Caco-2 (cell line): ENCODE measurements at regions not wholly inside any gene's neighbourhood (a gene's known extent, or its start where the extent isn't known, plus 50 kb on each side); places are given as distances from the start of the nearest gene placed in this dataset.

Experiments
- BruUV-seq: library from RNA; stranded (reverse); fragments of 400-500 nt; replicated peaks from 2 replicates; lab custom pipeline; 2021; lab: Mats Ljungman, UMichigan
- CTCF ChIA-PET: fragments of 300-600 bp; sonication (Branson Sonifier 250); formaldehyde crosslinking; loops from one replicate; lab custom pipeline; 2022; ENCODE audit warnings: antibody characterized with exemption; lab: Charles Lee
- POLR2A ChIA-PET: fragments of 300-600 bp; sonication (Branson Sonifier 250); formaldehyde crosslinking; loops from one replicate; lab custom pipeline; 2022; ENCODE audit warnings: antibody characterized with exemption; lab: Charles Lee
- DNase-seq, 2 experiments: peaks; one replicate each; pipeline versions ENCODE4 v3.0.0 to v3.0.0-alpha.2; 2020 to 2022
- H3K27me3 ChIP-seq: replicated peaks from 2 replicates; pipeline ENCODE4 v1.6.0; 2011; ENCODE audit warnings: low read length; ENCODE audit not compliant: control insufficient read depth, insufficient read depth
- H3K36me3 ChIP-seq: 2 replicates; pipeline ENCODE4 v1.5.1; 2011; ENCODE audit warnings: low read length; ENCODE audit not compliant: control insufficient read depth, insufficient read depth
- H3K4me1 ChIP-seq: fragments of 250-450 bp; sonication (Bioruptor Pico); 2 replicates; pipeline ENCODE4 v1.5.1; 2020; ENCODE audit warnings: mild to moderate bottlenecking
- H3K4me3 ChIP-seq: 2 replicates; pipeline ENCODE4 v1.5.1; 2011; ENCODE audit warnings: low read depth, mild to moderate bottlenecking, control low read depth, low read length
- H3K9me3 ChIP-seq: fragments of 250-450 bp; sonication (Bioruptor Pico); 2 replicates; pipeline ENCODE4 v1.5.1; 2020; ENCODE audit warnings: mild to moderate bottlenecking, moderate library complexity
- H3K27ac Mint-ChIP-seq: one replicate; pipeline ENCODE4 v1.8.0; 2022; ENCODE audit warnings: mixed read lengths; ENCODE audit not compliant: unreplicated experiment
- H3K27me3 Mint-ChIP-seq: one replicate; pipeline ENCODE4 v1.8.0; 2022; ENCODE audit warnings: mixed read lengths; ENCODE audit not compliant: insufficient read depth, unreplicated experiment
- H3K36me3 Mint-ChIP-seq: one replicate; pipeline ENCODE4 v1.8.0; 2022; ENCODE audit warnings: mild to moderate bottlenecking, mixed read lengths; ENCODE audit not compliant: insufficient read depth, unreplicated experiment
- H3K4me1 Mint-ChIP-seq: one replicate; pipeline ENCODE4 v1.8.0; 2022; ENCODE audit warnings: low read depth, mixed read lengths; ENCODE audit not compliant: unreplicated experiment
- H3K4me3 Mint-ChIP-seq: one replicate; pipeline ENCODE4 v1.8.0; 2022; ENCODE audit warnings: mild to moderate bottlenecking, moderate library complexity, mixed read lengths; ENCODE audit not compliant: unreplicated experiment
- H3K9me3 Mint-ChIP-seq: one replicate; pipeline ENCODE4 v1.8.0; 2022; ENCODE audit warnings: mixed read lengths; ENCODE audit not compliant: unreplicated experiment
- CTCF ChIP-seq, 2 experiments: fragments of 200-600 bp in 1 of 2; IDR thresholded peaks; 1 replicate in 1 of 2; 2 replicates in 1 of 2; pipeline versions ENCODE4 v1.5.1 to v1.8.0; 2011 to 2022; ENCODE audit warnings: antibody characterized with exemption in 1 of 2, control low read depth in 1 of 2, inconsistent platforms in 1 of 2, low read depth in 1 of 2, low read length in 1 of 2, mild to moderate bottlenecking in 1 of 2, moderate library complexity in 1 of 2; ENCODE audit not compliant: insufficient read depth in 1 of 2, severe bottlenecking in 1 of 2, unreplicated experiment in 1 of 2
- intact Hi-C: fragments of 100-400 bp; cut with micrococcal nuclease; formaldehyde crosslinking; loops from one replicate; pipeline ENCODE4 v1.10.0; 2022; ENCODE audit not compliant: unreplicated experiment

- peaks cover 5% of the 10 kb centered on the region for H3K27me3 Mint-ChIP-seq
- BruUV-seq: no TSS peak
- ChIA-PET CTCF (no interaction called here), POLR2A (no interaction called here)
- no peak overlapping the region for H3K4me3 Mint-ChIP-seq
- Histone ChIP-seq H3K27me3 (no peaks in the 10 kb centered on the region; the same call in 1 of the 2 replicates), H3K4me3 (no peak overlapping the region), H3K9me3 (no peaks in the 10 kb centered on the region), H3K4me1 (no peaks in the 10 kb centered on the region), H3K36me3 (no peaks in the 10 kb centered on the region)
- TF ChIP-seq CTCF (IDR thresholded peaks at IDR 0.05; ENCODE audit: insufficient read depth in 1 of 2, low read depth in 1 of 2, low read length in 1 of 2, severe bottlenecking in 1 of 2, unreplicated experiment in 1 of 2): no peak
- H3K27ac Mint-ChIP-seq: no peak overlapping the region
- no peaks in the 10 kb centered on the region for H3K36me3 Mint-ChIP-seq
- no peak for DNase-seq
- no peaks in the 10 kb centered on the region for H3K9me3 Mint-ChIP-seq
- H3K4me1 Mint-ChIP-seq: no peaks in the 10 kb centered on the region
- intact Hi-C loops: no loop called here
Measured at GRCh38 chr11:15720460-15720859, 605.7 kb downstream of the INSC start.

DNA sequence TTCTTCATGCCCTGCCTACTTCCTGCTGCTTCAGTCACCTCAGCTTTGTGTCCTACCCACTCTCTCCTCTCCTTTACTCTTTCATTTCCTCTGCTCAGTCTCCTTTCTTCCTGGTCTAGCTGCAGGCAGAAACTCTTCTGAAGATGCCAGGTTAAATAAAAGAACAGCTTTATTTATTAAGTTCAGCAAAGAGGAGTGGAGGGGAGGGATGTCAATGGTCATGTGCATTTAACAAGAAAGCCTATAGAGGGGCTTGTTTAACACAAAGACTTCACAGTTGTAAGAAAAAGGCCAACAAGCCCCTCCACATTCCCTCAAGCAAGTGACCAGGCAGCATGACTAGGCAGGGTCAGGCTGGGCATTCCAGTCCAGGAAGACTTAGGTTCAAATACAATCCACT is 609.2 kb downstream of the INSC start:
- no peaks in the 10 kb centered on the region for H3K9me3 Mint-ChIP-seq
- TF ChIP-seq CTCF (IDR thresholded peaks at IDR 0.05; ENCODE audit: insufficient read depth in 1 of 2, low read depth in 1 of 2, low read length in 1 of 2, severe bottlenecking in 1 of 2, unreplicated experiment in 1 of 2): no peak
- CTCF ChIA-PET: no interaction called here
- H3K36me3 ChIP-seq: no peaks in the 10 kb centered on the region
- no peak overlapping the region for H3K4me3 ChIP-seq
- BruUV-seq: no TSS peak
- H3K4me1 Mint-ChIP-seq: peaks cover 8% of the 10 kb centered on the region
- H3K9me3 ChIP-seq: no peaks in the 10 kb centered on the region
- H3K4me1 ChIP-seq: no peaks in the 10 kb centered on the region
- H3K27me3 Mint-ChIP-seq: no peaks in the 10 kb centered on the region
- no peak overlapping the region for H3K27ac Mint-ChIP-seq
- no peaks in the 10 kb centered on the region for H3K27me3 ChIP-seq
- POLR2A ChIA-PET: no interaction called here
- no peaks in the 10 kb centered on the region for H3K36me3 Mint-ChIP-seq
- DNase-seq: no peak
- intact Hi-C loops: no loop called here
- H3K4me3 Mint-ChIP-seq: no peak overlapping the region

- Histone ChIP-seq H3K4me3 (no peak overlapping the region), H3K9me3 (no peaks in the 10 kb centered on the region), H3K36me3 (no peaks in the 10 kb centered on the region), H3K27me3 (no peaks in the 10 kb centered on the region), H3K4me1 (no peaks in the 10 kb centered on the region)
- intact Hi-C loops: no loop called here
- no peak for DNase-seq
- BruUV-seq: no TSS peak
- H3K27ac Mint-ChIP-seq: no peak overlapping the region
- TF ChIP-seq CTCF (IDR thresholded peaks at IDR 0.05; ENCODE audit: insufficient read depth in 1 of 2, low read depth in 1 of 2, low read length in 1 of 2, severe bottlenecking in 1 of 2, unreplicated experiment in 1 of 2): no peak
- POLR2A ChIA-PET: no interaction called here
- H3K9me3 Mint-ChIP-seq: no peaks in the 10 kb centered on the region
- no peak overlapping the region for H3K4me3 Mint-ChIP-seq
- CTCF ChIA-PET: no interaction called here
- peaks cover 8% of the 10 kb centered on the region for H3K4me1 Mint-ChIP-seq
- no peaks in the 10 kb centered on the region for H3K36me3 Mint-ChIP-seq
- H3K27me3 Mint-ChIP-seq: no peaks in the 10 kb centered on the region
Measured at GRCh38 chr11:15724601-15725000, 609.9 kb downstream of the INSC start.
